GM06990 (cell line): ENCODE measurements at regions not wholly inside any gene's neighbourhood (a gene's known extent, or its start where the extent isn't known, plus 50 kb on each side); places are given as distances from the start of the nearest gene placed in this dataset.
A peak's percentile ranks its signal among the peaks of the same experiment; 100 is the strongest.

Experiments used
- DNase-seq: peaks from one replicate; pipeline ENCODE4 v3.0.0-alpha.2; 2011; ENCODE audit not compliant: insufficient read length; ENCODE audit errors: extremely low read depth
- H3K27me3 ChIP-seq: replicated peaks from 2 replicates; pipeline ENCODE4 v1.6.0; 2011; ENCODE audit warnings: low read length; ENCODE audit not compliant: control insufficient read depth, insufficient read depth
- H3K36me3 ChIP-seq: 2 replicates; pipeline ENCODE4 v1.5.1; 2011; ENCODE audit warnings: low read length; ENCODE audit not compliant: control insufficient read depth, insufficient read depth
- H3K4me3 ChIP-seq: replicated peaks from 2 replicates; pipeline ENCODE4 v1.5.1; 2011; ENCODE audit warnings: low read depth, mild to moderate bottlenecking, control low read depth, low read length
- CTCF ChIP-seq: IDR thresholded peaks from 2 replicates; pipeline ENCODE4 v1.5.1; 2011; ENCODE audit warnings: low read length, control low read depth, mild to moderate bottlenecking, inconsistent platforms; ENCODE audit not compliant: insufficient read depth, poor library complexity, severe bottlenecking

- Histone ChIP-seq H3K27me3 (no peaks in the 10 kb centered on the region), H3K4me3 (no peak overlapping the region), H3K36me3 (no peaks in the 10 kb centered on the region)
- TF ChIP-seq CTCF = no peak
- no peak for DNase-seq
Observed at GRCh38 chr5:159450417-159450816, 120.1 kb upstream of the IL12B start.

GRCh38 chr5:159451197-159452052 lies 121.1 kb upstream of the IL12B start:
- Histone ChIP-seq H3K4me3 (no peak overlapping the region), H3K36me3 (no peaks in the 10 kb centered on the region), H3K27me3 (no peaks in the 10 kb centered on the region)
- no peak for TF ChIP-seq CTCF
- no peak for DNase-seq

- no peak overlapping the region for H3K4me3 ChIP-seq
- DNase-seq = no peak
- no peak for TF ChIP-seq CTCF
Observed at GRCh38 chr5:159452480-159453167, 122.3 kb upstream of the IL12B start.

GRCh38 chr5:159453209-159453608 lies 122.9 kb upstream of the IL12B start:
- TF ChIP-seq CTCF = no peak
- no peak overlapping the region for H3K4me3 ChIP-seq
- no peaks in the 10 kb centered on the region for H3K36me3 ChIP-seq
- DNase-seq = peak; percentile 36
- H3K27me3 ChIP-seq = no peaks in the 10 kb centered on the region

More at GRCh38 chr5:159452480-159453167, 122.3 kb upstream of the IL12B start:
- no peaks in the 10 kb centered on the region for H3K27me3 ChIP-seq
- H3K36me3 ChIP-seq = no peaks in the 10 kb centered on the region

GRCh38 chr5:159456261-159456660 lies 126.0 kb upstream of the IL12B start:
- Histone ChIP-seq H3K27me3 (no peaks in the 10 kb centered on the region), H3K4me3 (no peak overlapping the region), H3K36me3 (no peaks in the 10 kb centered on the region)
- no peak for TF ChIP-seq CTCF
- DNase-seq = peak; percentile 29
